Ishikawa (cell line): ENCODE measurements at regions not wholly inside any gene's neighbourhood (a gene's known extent, or its start where the extent isn't known, plus 50 kb on each side); places are given as distances from the start of the nearest gene placed in this dataset.

Experiments used
- CEBPB ChIP-seq: IDR thresholded peaks from 2 replicates; pipeline ENCODE4 v1.6.1; 2012
- CREB1 ChIP-seq: IDR thresholded peaks from 2 replicates; pipeline ENCODE4 v1.6.1; 2012; ENCODE audit warnings: low read depth
- EGR1 ChIP-seq: IDR thresholded peaks from 2 replicates; pipeline ENCODE4 v1.6.1; 2012
- EP300 ChIP-seq: IDR thresholded peaks from 2 replicates; pipeline ENCODE4 v1.6.1; 2012; ENCODE audit warnings: borderline replicate concordance
- FOXM1 ChIP-seq: IDR thresholded peaks from 2 replicates; pipeline ENCODE4 v1.6.1; 2012; ENCODE audit warnings: low read depth, borderline replicate concordance
- MAX ChIP-seq: IDR thresholded peaks from 2 replicates; pipeline ENCODE4 v1.6.1; 2012
- NFIC ChIP-seq: IDR thresholded peaks from 2 replicates; pipeline ENCODE4 v1.6.1; 2012
- RAD21 ChIP-seq: IDR thresholded peaks from 2 replicates; pipeline ENCODE4 v1.6.1; 2012; ENCODE audit warnings: low read depth
- REST ChIP-seq: IDR thresholded peaks from 2 replicates; pipeline ENCODE4 v1.6.1; 2012; ENCODE audit warnings: low read depth, mild to moderate bottlenecking
- TAF1 ChIP-seq: IDR thresholded peaks from 2 replicates; pipeline ENCODE4 v1.6.1; 2012; ENCODE audit warnings: low read depth, mild to moderate bottlenecking
- TCF12 ChIP-seq: IDR thresholded peaks from 2 replicates; pipeline ENCODE4 v1.6.1; 2012; ENCODE audit warnings: low read depth
- TEAD4 ChIP-seq: IDR thresholded peaks from 2 replicates; pipeline ENCODE4 v1.6.1; 2012
- USF1 ChIP-seq: IDR thresholded peaks from 2 replicates; pipeline ENCODE4 v1.6.1; 2012
- YY1 ChIP-seq: IDR thresholded peaks from 2 replicates; pipeline ENCODE4 v1.6.1; 2012; ENCODE audit warnings: low read depth
- ZBTB7A ChIP-seq: IDR thresholded peaks from 2 replicates; pipeline ENCODE4 v1.6.1; 2012; ENCODE audit warnings: low read depth

GRCh38 chr6:37565267-37566110, 65.8 kb upstream of the CCDC167 start:
- no peak for TF ChIP-seq RAD21
- no peak for TF ChIP-seq EP300
- TF ChIP-seq CREB1: no peak
- no peak for TF ChIP-seq TEAD4
- no peak for TF ChIP-seq YY1
- TF ChIP-seq FOXM1: no peak
- no peak for TF ChIP-seq TAF1
- no peak for TF ChIP-seq USF1
- no peak for TF ChIP-seq EGR1
- no peak for TF ChIP-seq CEBPB
- TF ChIP-seq REST: no peak

- no peak for TF ChIP-seq CEBPB
- no peak for TF ChIP-seq TEAD4
- TF ChIP-seq CREB1: no peak
These were observed 61.7 kb upstream of the CCDC167 start for GRCh38 chr6:37561361-37561760.

- no peak for TF ChIP-seq EGR1
- TF ChIP-seq MAX: no peak
- no peak for TF ChIP-seq ZBTB7A
- no peak for TF ChIP-seq CREB1
- TF ChIP-seq CEBPB: no peak
- no peak for TF ChIP-seq RAD21
- no peak for TF ChIP-seq YY1
- no peak for TF ChIP-seq TEAD4
These were observed 61.0 kb upstream of the CCDC167 start for GRCh38 chr6:37560737-37561103.

GRCh38 chr6:37559501-37559900, 59.8 kb upstream of the CCDC167 start:
- TF ChIP-seq YY1 (no peak), TCF12 (no peak), TAF1 (no peak), FOXM1 (no peak), REST (no peak), MAX (no peak), EGR1 (no peak), RAD21 (no peak), USF1 (no peak), EP300 (no peak), TEAD4 (no peak)

- TF ChIP-seq YY1: no peak
- no peak for TF ChIP-seq NFIC
- TF ChIP-seq MAX: no peak
- no peak for TF ChIP-seq EP300
- no peak for TF ChIP-seq TCF12
- no peak for TF ChIP-seq CREB1
- TF ChIP-seq TAF1: no peak
- no peak for TF ChIP-seq EGR1
- no peak for TF ChIP-seq RAD21
- no peak for TF ChIP-seq TEAD4
- TF ChIP-seq CEBPB: no peak
These were observed 59.4 kb upstream of the CCDC167 start for GRCh38 chr6:37559050-37559449.

GRCh38 chr6:37558646-37559045, 59.0 kb upstream of the CCDC167 start:
- no peak for TF ChIP-seq REST
- TF ChIP-seq USF1: no peak
- TF ChIP-seq EGR1: no peak
- no peak for TF ChIP-seq RAD21
- TF ChIP-seq EP300: no peak
- no peak for TF ChIP-seq TEAD4
- TF ChIP-seq FOXM1: no peak
- TF ChIP-seq CEBPB: no peak
- no peak for TF ChIP-seq ZBTB7A
- TF ChIP-seq YY1: no peak
- TF ChIP-seq CREB1: no peak
- no peak for TF ChIP-seq TCF12
- no peak for TF ChIP-seq MAX
- TF ChIP-seq TAF1: no peak
- no peak for TF ChIP-seq NFIC
